Cardiac muscle cell (in vitro differentiated cells and primary cell): ENCODE measurements at regions not wholly inside any gene's neighbourhood (a gene's known extent, or its start where the extent isn't known, plus 50 kb on each side); places are given as distances from the start of the nearest gene placed in this dataset.

Experiments used
- DNase-seq, 2 donors: peaks; one replicate each; pipeline versions ENCODE4 v3.0.0 to v3.0.0-alpha.2; 2010 to 2017; ENCODE audit warnings: low read depth in 1 of 2, low spot score in 1 of 2
- H3K27ac ChIP-seq: fragments of 200-600 bp; sonication (generic); 2 replicates; pipeline ENCODE4 v1.5.1; 2016
- H3K27me3 ChIP-seq: fragments of 200-600 bp; sonication (generic); 2 replicates; pipeline ENCODE4 v1.6.0; 2016; ENCODE audit warnings: control low read depth
- H3K36me3 ChIP-seq: fragments of 200-600 bp; sonication (generic); 2 replicates; pipeline ENCODE4 v1.5.1; 2016; ENCODE audit warnings: control low read depth
- H3K4me1 ChIP-seq: fragments of 200-600 bp; sonication (generic); 2 replicates; pipeline ENCODE4 v1.8.1; 2017; ENCODE audit warnings: low read depth, mild to moderate bottlenecking, mixed run types
- H3K4me3 ChIP-seq: fragments of 200-600 bp; sonication (generic); 2 replicates; pipeline ENCODE4 v1.5.1; 2016; ENCODE audit warnings: mild to moderate bottlenecking
- H3K9me3 ChIP-seq: fragments of 200-600 bp; sonication (generic); 2 replicates; pipeline ENCODE4 v1.5.1; 2017; ENCODE audit warnings: low read depth, mild to moderate bottlenecking, control low read depth
- CTCF ChIP-seq: IDR thresholded peaks from 2 replicates; pipeline ENCODE4 v1.5.1; 2012; ENCODE audit warnings: low read depth, mild to moderate bottlenecking, low read length

GRCh38 chr3:96706509-96706908 lies 107.9 kb upstream of the EPHA6 start:
- no peak for DNase-seq
- Histone ChIP-seq H3K27me3 (no peaks in the 10 kb centered on the region), H3K9me3 (no peaks in the 10 kb centered on the region), H3K36me3 (no peaks in the 10 kb centered on the region), H3K27ac (no peak overlapping the region), H3K4me3 (no peak overlapping the region), H3K4me1 (no peaks in the 10 kb centered on the region)
- TF ChIP-seq CTCF = no peak

GRCh38 chr3:96711816-96712215 lies 102.6 kb upstream of the EPHA6 start:
- DNase-seq = no peak
- Histone ChIP-seq H3K27ac (no peak overlapping the region), H3K27me3 (no peaks in the 10 kb centered on the region), H3K4me3 (no peak overlapping the region), H3K9me3 (no peaks in the 10 kb centered on the region), H3K4me1 (no peaks in the 10 kb centered on the region), H3K36me3 (no peaks in the 10 kb centered on the region)
- no peak for TF ChIP-seq CTCF

GRCh38 chr3:96712792-96713191 lies 101.6 kb upstream of the EPHA6 start:
- H3K4me3 ChIP-seq = no peak overlapping the region
- H3K27ac ChIP-seq = no peak overlapping the region
- no peaks in the 10 kb centered on the region for H3K4me1 ChIP-seq
- no peak for DNase-seq
- H3K9me3 ChIP-seq = no peaks in the 10 kb centered on the region
- TF ChIP-seq CTCF = no peak
- no peaks in the 10 kb centered on the region for H3K27me3 ChIP-seq
- no peaks in the 10 kb centered on the region for H3K36me3 ChIP-seq

GRCh38 chr3:96719921-96720320 lies 94.5 kb upstream of the EPHA6 start:
- Histone ChIP-seq H3K27ac (no peak overlapping the region), H3K4me3 (no peak overlapping the region), H3K9me3 (no peaks in the 10 kb centered on the region), H3K36me3 (no peaks in the 10 kb centered on the region), H3K27me3 (no peaks in the 10 kb centered on the region), H3K4me1 (no peaks in the 10 kb centered on the region)
- DNase-seq = no peak
- no peak for TF ChIP-seq CTCF

- DNase-seq = no peak
- TF ChIP-seq CTCF = no peak
- H3K9me3 ChIP-seq = no peaks in the 10 kb centered on the region
Observed at GRCh38 chr3:96731031-96731430, 83.4 kb upstream of the EPHA6 start.

More at GRCh38 chr3:96731031-96731430, 83.4 kb upstream of the EPHA6 start:
- H3K27me3 ChIP-seq = no peaks in the 10 kb centered on the region
- no peaks in the 10 kb centered on the region for H3K36me3 ChIP-seq
- no peak overlapping the region for H3K4me3 ChIP-seq
- H3K4me1 ChIP-seq = no peaks in the 10 kb centered on the region
- H3K27ac ChIP-seq = no peak overlapping the region
